Hepatic stellate cell (primary cell): ENCODE measurements at regions not wholly inside any gene's neighbourhood (a gene's known extent, or its start where the extent isn't known, plus 50 kb on each side); places are given as distances from the start of the nearest gene placed in this dataset.

Source experiments
- DNase-seq: peaks from one replicate; pipeline ENCODE4 v3.0.0; 2011; ENCODE audit warnings: low spot score

GRCh38 chr7:52877240-52877639, 158.2 kb upstream of the POM121L12 start:
- DNase-seq, result no peak

- DNase-seq, result no peak
Observed at GRCh38 chr7:52876402-52876801, 159.0 kb upstream of the POM121L12 start.

- DNase-seq, result no peak
Observed at GRCh38 chr7:52863652-52864051, 171.8 kb upstream of the POM121L12 start.

GRCh38 chr7:52862321-52862720, 173.1 kb upstream of the POM121L12 start:
- no peak for DNase-seq

GRCh38 chr7:52857367-52857766, 178.1 kb upstream of the POM121L12 start:
- DNase-seq, result no peak

GRCh38 chr7:52854681-52855080, 180.8 kb upstream of the POM121L12 start:
- no peak for DNase-seq

- no peak for DNase-seq
Observed at GRCh38 chr7:52851547-52851946, 183.9 kb upstream of the POM121L12 start.

GRCh38 chr7:52843436-52843835, 192.0 kb upstream of the POM121L12 start:
- DNase-seq, result no peak

- no peak for DNase-seq
Observed at GRCh38 chr7:52842202-52842900, 193.1 kb upstream of the POM121L12 start.

GRCh38 chr7:52838981-52839411, 196.4 kb upstream of the POM121L12 start:
- DNase-seq, result no peak

GRCh38 chr7:52831321-52831720, 204.1 kb upstream of the POM121L12 start:
- DNase-seq, result no peak

- DNase-seq, result no peak
Observed at GRCh38 chr7:52830801-52831200, 204.6 kb upstream of the POM121L12 start.

GRCh38 chr7:52826515-52827265, 208.7 kb upstream of the POM121L12 start:
- DNase-seq, result no peak

GRCh38 chr7:52825611-52826010, 209.8 kb upstream of the POM121L12 start:
- no peak for DNase-seq

GRCh38 chr7:52811537-52811936, 223.9 kb upstream of the POM121L12 start:
- DNase-seq, result no peak

GRCh38 chr7:52799817-52800216, 235.6 kb upstream of the POM121L12 start:
- no peak for DNase-seq

- DNase-seq, result no peak
Observed at GRCh38 chr7:52797801-52798200, 237.6 kb upstream of the POM121L12 start.

GRCh38 chr7:52794621-52795020, 240.8 kb upstream of the POM121L12 start:
- DNase-seq, result no peak

- DNase-seq, result no peak
Observed at GRCh38 chr7:52791176-52791700, 244.2 kb upstream of the POM121L12 start.

GRCh38 chr7:52786174-52786573, 249.3 kb upstream of the POM121L12 start:
- no peak for DNase-seq

- DNase-seq, result no peak
Observed at GRCh38 chr7:52782348-52782747, 253.1 kb upstream of the POM121L12 start.

GRCh38 chr7:52781250-52781649, 254.2 kb upstream of the POM121L12 start:
- no peak for DNase-seq

- DNase-seq, result no peak
Observed at GRCh38 chr7:52779004-52779403, 256.4 kb upstream of the POM121L12 start.
